OCI-LY7 (cell line): ENCODE measurements at regions not wholly inside any gene's neighbourhood (a gene's known extent, or its start where the extent isn't known, plus 50 kb on each side); places are given as distances from the start of the nearest gene placed in this dataset.

ENCODE experiments used
- BruUV-seq: library from RNA; stranded (reverse); fragments of 400-500 nt; replicated peaks from 2 replicates; lab custom pipeline; 2021; lab: Mats Ljungman, UMichigan
- CTCF ChIA-PET: fragments of 300-600 bp; sonication (Branson Sonifier 250); formaldehyde crosslinking; loops from one replicate; lab custom pipeline; 2022; ENCODE audit warnings: antibody characterized with exemption; ENCODE audit not compliant: unreplicated experiment; lab: Charles Lee
- POLR2A ChIA-PET: fragments of 300-600 bp; sonication (Branson Sonifier 250); formaldehyde crosslinking; loops from one replicate; lab custom pipeline; 2022; ENCODE audit warnings: antibody characterized with exemption; lab: Charles Lee
- DNase-seq: peaks from one replicate; pipeline ENCODE4 v3.0.0-alpha.2; 2015; ENCODE audit warnings: low spot score
- H2AFZ ChIP-seq: fragments of 200-600 bp; sonication (generic), shearing (Covaris generic); 2 replicates; pipeline ENCODE4 v1.6.1; 2014; ENCODE audit warnings: mild to moderate bottlenecking, antibody characterized with exemption, low read length, moderate library complexity
- H3K27ac ChIP-seq: fragments of 200-600 bp; sonication (generic); 2 replicates; pipeline ENCODE4 v1.5.1; 2014; ENCODE audit warnings: mixed run types, low read depth, mild to moderate bottlenecking, moderate library complexity, low read length, inconsistent platforms; ENCODE audit not compliant: poor library complexity, severe bottlenecking
- H3K36me3 ChIP-seq: fragments of 200-600 bp; sonication (generic); 2 replicates; pipeline ENCODE4 v1.6.1; 2014; ENCODE audit warnings: mild to moderate bottlenecking, antibody characterized with exemption, low read length, moderate library complexity, mixed read lengths; ENCODE audit not compliant: insufficient read depth
- H3K4me1 ChIP-seq: fragments of 200-600 bp; sonication (generic); 2 replicates; pipeline ENCODE4 v1.5.1; 2014; ENCODE audit warnings: mild to moderate bottlenecking, low read length; ENCODE audit not compliant: insufficient read depth, poor library complexity, severe bottlenecking
- H3K4me2 ChIP-seq: fragments of 200-600 bp; sonication (generic); 2 replicates; pipeline ENCODE4 v1.6.1; 2014; ENCODE audit warnings: mild to moderate bottlenecking, low read length
- H3K4me3 ChIP-seq: fragments of 200-600 bp; sonication (generic); 2 replicates; pipeline ENCODE4 v1.5.1; 2014; ENCODE audit warnings: mild to moderate bottlenecking, low read depth, low read length; ENCODE audit not compliant: poor library complexity, severe bottlenecking
- H3K79me2 ChIP-seq: fragments of 200-600 bp; sonication (generic); 2 replicates; pipeline ENCODE4 v1.6.1; 2016; ENCODE audit warnings: low read depth, mild to moderate bottlenecking, low read length, moderate library complexity, mixed read lengths; ENCODE audit not compliant: insufficient read depth
- H3K9me2 ChIP-seq: fragments of 200-600 bp; sonication (generic); 2 replicates; pipeline ENCODE4 v1.6.1; 2016; ENCODE audit warnings: mild to moderate bottlenecking, low read length, mixed read lengths; ENCODE audit not compliant: insufficient read depth
- H3K9me3 ChIP-seq: fragments of 200-600 bp; sonication (generic); 2 replicates; pipeline ENCODE4 v1.6.1; 2014; ENCODE audit warnings: mild to moderate bottlenecking, mixed run types, low read length, mixed read lengths
- H4K20me1 ChIP-seq: fragments of 200-600 bp; sonication (generic); 2 replicates; pipeline ENCODE4 v1.6.1; 2014; ENCODE audit warnings: mild to moderate bottlenecking, antibody characterized with exemption, low read length, moderate library complexity, mixed read lengths; ENCODE audit not compliant: insufficient read depth
- CTCF ChIP-seq: fragments of 200-600 bp; sonication (generic); conservative IDR thresholded peaks from 2 replicates; pipeline ENCODE4 v1.5.1; 2014; ENCODE audit warnings: mild to moderate bottlenecking, antibody characterized with exemption, low read length, moderate library complexity, mixed read lengths
- EZH2phosphoT487 ChIP-seq: fragments of 200-600 bp; sonication (generic); IDR thresholded peaks from 2 replicates; pipeline ENCODE4 v1.6.1; 2018; ENCODE audit warnings: low read depth, borderline replicate concordance, mild to moderate bottlenecking, mixed run types, antibody characterized with exemption, low read length, moderate library complexity, mixed read lengths
- intact Hi-C: fragments of 100-400 bp; cut with micrococcal nuclease; formaldehyde crosslinking; loops from one replicate; pipeline ENCODE4 v1.10.0; 2022; ENCODE audit not compliant: unreplicated experiment

- no peaks in the 10 kb centered on the region for H4K20me1 ChIP-seq
- POLR2A ChIA-PET = no interaction called here
- BruUV-seq = no TSS peak
- DNase-seq = no peak
- no peak overlapping the region for H3K4me2 ChIP-seq
- H3K27ac ChIP-seq = no peak overlapping the region
- H3K4me1 ChIP-seq = no peaks in the 10 kb centered on the region
- TF ChIP-seq EZH2phosphoT487 (no peak), CTCF (no peak)
- H3K4me3 ChIP-seq = no peak overlapping the region
- no peak overlapping the region for H2AFZ ChIP-seq
- intact Hi-C loops = no loop called here
- CTCF ChIA-PET = no interaction called here
- no peaks in the 10 kb centered on the region for H3K36me3 ChIP-seq
- H3K79me2 ChIP-seq = no peaks in the 10 kb centered on the region
- H3K9me2 ChIP-seq = no peaks in the 10 kb centered on the region
- no peaks in the 10 kb centered on the region for H3K9me3 ChIP-seq
These were observed 985.3 kb upstream of the FAT3 start for GRCh38 chr11:91239359-91239758.

GRCh38 chr11:91231226-91231625 is 993.4 kb upstream of the FAT3 start:
- no peaks in the 10 kb centered on the region for H3K36me3 ChIP-seq
- no peak overlapping the region for H3K27ac ChIP-seq
- intact Hi-C loops = no loop called here
- H3K4me2 ChIP-seq = no peak overlapping the region
- H3K79me2 ChIP-seq = no peaks in the 10 kb centered on the region
- no peak overlapping the region for H2AFZ ChIP-seq
- POLR2A ChIA-PET = no interaction called here
- DNase-seq = no peak
- no peaks in the 10 kb centered on the region for H4K20me1 ChIP-seq
- no peaks in the 10 kb centered on the region for H3K9me2 ChIP-seq
- no peak for TF ChIP-seq CTCF
- no peak for TF ChIP-seq EZH2phosphoT487
- no peaks in the 10 kb centered on the region for H3K4me1 ChIP-seq
- H3K9me3 ChIP-seq = no peaks in the 10 kb centered on the region
- BruUV-seq = no TSS peak
- CTCF ChIA-PET = no interaction called here
- H3K4me3 ChIP-seq = no peak overlapping the region

GRCh38 chr11:91230647-91231046 is 994.0 kb upstream of the FAT3 start:
- H3K4me3 ChIP-seq = no peak overlapping the region
- intact Hi-C loops = no loop called here
- no peak for DNase-seq
- H3K27ac ChIP-seq = no peak overlapping the region
- ChIA-PET POLR2A (no interaction called here), CTCF (no interaction called here)
- no peaks in the 10 kb centered on the region for H3K4me1 ChIP-seq
- no peaks in the 10 kb centered on the region for H3K9me2 ChIP-seq
- TF ChIP-seq EZH2phosphoT487 = no peak
- no peak for TF ChIP-seq CTCF
- no peaks in the 10 kb centered on the region for H4K20me1 ChIP-seq
- H3K79me2 ChIP-seq = no peaks in the 10 kb centered on the region
- BruUV-seq = no TSS peak
- H3K4me2 ChIP-seq = no peak overlapping the region
- H3K36me3 ChIP-seq = no peaks in the 10 kb centered on the region
- no peak overlapping the region for H2AFZ ChIP-seq
- H3K9me3 ChIP-seq = no peaks in the 10 kb centered on the region
